Naive thymus-derived CD8-positive, alpha-beta T cell (primary cell): ENCODE measurements at regions not wholly inside any gene's neighbourhood (a gene's known extent, or its start where the extent isn't known, plus 50 kb on each side); places are given as distances from the start of the nearest gene placed in this dataset.
"Not testable (repeated sequence)": the region's sequence is repeated elsewhere in the genome, so short reads cannot be mapped to it uniquely, and the experiment has no call there.

Experiments used
- ATAC-seq, 2 donors: fragments of 150-1000 bp; cut with Tn5 transposase in 1 of 2; sonication (Bioruptor Pico), chemical (Tn5 transposase) in 1 of 2; 1 replicate in 1 of 2; 2 replicates in 1 of 2; pipeline ENCODE4 v1.10.0; 2021; ENCODE audit warnings: mild to moderate bottlenecking in 2 of 2, moderate library complexity in 2 of 2
- POLR2A ChIA-PET: fragments of 350-600 bp; sonication (Branson Sonifier 250); formaldehyde crosslinking; loops from one replicate; lab custom pipeline; 2021; ENCODE audit warnings: antibody characterized with exemption; lab: Charles Lee
- DNase-seq, 10 donors: peaks; one replicate each; pipeline versions ENCODE4 v3.0.0 to v3.0.0-alpha.2; 2020 to 2022
- H3K27ac Mint-ChIP-seq, 10 donors: one replicate each; pipeline ENCODE4 v1.8.0; 2020 to 2022; ENCODE audit warnings: mild to moderate bottlenecking in 10 of 10, mixed read lengths in 10 of 10, moderate library complexity in 4 of 10, inconsistent platforms in 1 of 10
- H3K27me3 Mint-ChIP-seq, 5 donors: one replicate each; pipeline ENCODE4 v1.8.0; 2021 to 2022; ENCODE audit warnings: mixed read lengths in 5 of 5
- H3K36me3 Mint-ChIP-seq, 3 donors: one replicate each; pipeline ENCODE4 v1.8.0; 2020 to 2022; ENCODE audit warnings: mixed read lengths in 3 of 3, mild to moderate bottlenecking in 2 of 3, inconsistent platforms in 1 of 3
- H3K4me1 Mint-ChIP-seq, 4 donors: one replicate each; pipeline ENCODE4 v1.8.0; 2021 to 2022; ENCODE audit warnings: mixed read lengths in 4 of 4
- H3K4me3 Mint-ChIP-seq, 10 donors: one replicate each; pipeline ENCODE4 v1.8.0; 2020 to 2022; ENCODE audit warnings: mild to moderate bottlenecking in 10 of 10, mixed read lengths in 10 of 10, moderate library complexity in 6 of 10, inconsistent platforms in 1 of 10
- H3K9me3 Mint-ChIP-seq, 9 donors: one replicate each; pipeline ENCODE4 v1.8.0; 2020 to 2022; ENCODE audit warnings: mixed read lengths in 9 of 9, mild to moderate bottlenecking in 3 of 9, inconsistent platforms in 1 of 9, moderate library complexity in 1 of 9

GRCh38 chr2:175690113-175690837, 311.8 kb downstream of the LNPK start:
- DNase-seq (peak in 6 of 10 donors; percentile 12 to 64 (median 40)), ATAC-seq (peak; percentile 53 to 56)
- Mint-ChIP-seq H3K36me3 (no peaks in the 10 kb centered on the region), H3K27me3 (peaks cover 9 to 44% (median 21%) of the 10 kb centered on the region in 5 donors), H3K4me1 (no peaks in the 10 kb centered on the region), H3K27ac (no peak overlapping the region), H3K4me3 (no peak overlapping the region), H3K9me3 (no peaks in the 10 kb centered on the region)
- POLR2A ChIA-PET: no interaction called here

- no peaks in the 10 kb centered on the region for H3K4me1 Mint-ChIP-seq
- H3K27ac Mint-ChIP-seq: no peak overlapping the region
- DNase-seq: no peak
- no peak for ATAC-seq
- H3K4me3 Mint-ChIP-seq: no peak overlapping the region
- H3K27me3 Mint-ChIP-seq: peaks cover 12 to 54% (median 23%) of the 10 kb centered on the region in 5 donors
- POLR2A ChIA-PET: no interaction called here
- H3K9me3 Mint-ChIP-seq: no peaks in the 10 kb centered on the region
- H3K36me3 Mint-ChIP-seq: no peaks in the 10 kb centered on the region
Measured at GRCh38 chr2:175688243-175688642, 313.8 kb downstream of the LNPK start.

GRCh38 chr2:175687465-175687864, 314.6 kb downstream of the LNPK start:
- no peak for DNase-seq
- ATAC-seq: no peak
- Mint-ChIP-seq H3K4me1 (no peaks in the 10 kb centered on the region), H3K27ac (no peak overlapping the region), H3K4me3 (no peak overlapping the region), H3K27me3 (peaks cover 16 to 57% (median 23%) of the 10 kb centered on the region in 5 donors), H3K36me3 (no peaks in the 10 kb centered on the region), H3K9me3 (no peaks in the 10 kb centered on the region)
- POLR2A ChIA-PET: no interaction called here

GRCh38 chr2:175686002-175686401, 316.1 kb downstream of the LNPK start:
- H3K36me3 Mint-ChIP-seq: no peaks in the 10 kb centered on the region
- no peak for ATAC-seq
- POLR2A ChIA-PET: no interaction called here
- H3K27ac Mint-ChIP-seq: no peak overlapping the region
- no peak for DNase-seq
- no peak overlapping the region for H3K4me3 Mint-ChIP-seq
- H3K9me3 Mint-ChIP-seq: no peaks in the 10 kb centered on the region
- peaks cover 20 to 56% (median 26%) of the 10 kb centered on the region in 5 donors for H3K27me3 Mint-ChIP-seq
- H3K4me1 Mint-ChIP-seq: no peaks in the 10 kb centered on the region

- Mint-ChIP-seq H3K4me3 (no peak overlapping the region), H3K9me3 (no peaks in the 10 kb centered on the region), H3K4me1 (no peaks in the 10 kb centered on the region), H3K36me3 (no peaks in the 10 kb centered on the region), H3K27ac (no peak overlapping the region), H3K27me3 (peaks cover 17 to 54% (median 26%) of the 10 kb centered on the region in 5 donors)
- ATAC-seq (no peak), DNase-seq (no peak)
- POLR2A ChIA-PET: no interaction called here
Measured at GRCh38 chr2:175684466-175684865, 317.6 kb downstream of the LNPK start.

- POLR2A ChIA-PET: no interaction called here
- no peaks in the 10 kb centered on the region for H3K4me1 Mint-ChIP-seq
- no peak overlapping the region for H3K4me3 Mint-ChIP-seq
- no peak overlapping the region for H3K27ac Mint-ChIP-seq
- DNase-seq (no peak), ATAC-seq (no peak)
- H3K27me3 Mint-ChIP-seq: peaks cover 6 to 31% (median 20%) of the 10 kb centered on the region in 5 donors
- H3K36me3 Mint-ChIP-seq: no peaks in the 10 kb centered on the region
- peaks cover 0 to 3% (median 0%) of the 10 kb centered on the region in 9 donors for H3K9me3 Mint-ChIP-seq
Measured at GRCh38 chr2:175679728-175680127, 322.3 kb downstream of the LNPK start.

- H3K27ac Mint-ChIP-seq: no peak overlapping the region
- POLR2A ChIA-PET: no interaction called here
- no peak for DNase-seq
- H3K36me3 Mint-ChIP-seq: no peaks in the 10 kb centered on the region
- H3K27me3 Mint-ChIP-seq: peaks cover 6 to 26% (median 15%) of the 10 kb centered on the region in 5 donors
- H3K9me3 Mint-ChIP-seq: peaks cover 0 to 5% (median 0%) of the 10 kb centered on the region in 9 donors
- no peak overlapping the region for H3K4me3 Mint-ChIP-seq
- no peaks in the 10 kb centered on the region for H3K4me1 Mint-ChIP-seq
- ATAC-seq: no peak
Measured at GRCh38 chr2:175679231-175679630, 322.8 kb downstream of the LNPK start.

- Mint-ChIP-seq H3K4me1 (no peaks in the 10 kb centered on the region), H3K27me3 (peaks cover 6 to 16% (median 13%) of the 10 kb centered on the region in 5 donors), H3K27ac (no peak overlapping the region), H3K9me3 (peaks cover 0 to 18% (median 10%) of the 10 kb centered on the region in 9 donors), H3K36me3 (no peaks in the 10 kb centered on the region), H3K4me3 (no peak overlapping the region)
- POLR2A ChIA-PET: no interaction called here
- DNase-seq: no peak
- ATAC-seq: no peak
Measured at GRCh38 chr2:175677880-175678279, 324.2 kb downstream of the LNPK start.

- peaks cover 0 to 29% (median 11%) of the 10 kb centered on the region in 9 donors for H3K9me3 Mint-ChIP-seq
- H3K4me1 Mint-ChIP-seq: no peaks in the 10 kb centered on the region
- peaks cover 0 to 3% (median 0%) of the 10 kb centered on the region in 3 donors for H3K36me3 Mint-ChIP-seq
- H3K27ac Mint-ChIP-seq: no peak overlapping the region
- POLR2A ChIA-PET: no interaction called here
- no peak for ATAC-seq
- peaks cover 6 to 23% (median 9%) of the 10 kb centered on the region in 5 donors for H3K27me3 Mint-ChIP-seq
- no peak for DNase-seq
- H3K4me3 Mint-ChIP-seq: no peak overlapping the region
Measured at GRCh38 chr2:175676813-175677212, 325.3 kb downstream of the LNPK start.

- H3K4me3 Mint-ChIP-seq, ATAC-seq, H3K4me1 Mint-ChIP-seq, DNase-seq, H3K27ac Mint-ChIP-seq, POLR2A ChIA-PET: not testable (repeated sequence)
- Mint-ChIP-seq H3K36me3 (peaks cover 0 to 16% (median 0%) of the 10 kb centered on the region in 3 donors), H3K9me3 (peaks cover 0 to 28% (median 5%) of the 10 kb centered on the region in 9 donors), H3K27me3 (peaks cover 21 to 60% (median 36%) of the 10 kb centered on the region in 5 donors)
Measured at GRCh38 chr2:175668804-175669203, 333.3 kb downstream of the LNPK start.

- no peak for ATAC-seq
- no peak for DNase-seq
- no peaks in the 10 kb centered on the region for H3K36me3 Mint-ChIP-seq
- peaks cover 0 to 2% (median 0%) of the 10 kb centered on the region in 9 donors for H3K9me3 Mint-ChIP-seq
- H3K4me3 Mint-ChIP-seq: no peak overlapping the region
- POLR2A ChIA-PET: no interaction called here
- peaks cover 14 to 37% (median 26%) of the 10 kb centered on the region in 5 donors for H3K27me3 Mint-ChIP-seq
- H3K27ac Mint-ChIP-seq: no peak overlapping the region
- H3K4me1 Mint-ChIP-seq: peaks cover 0 to 1% (median 0%) of the 10 kb centered on the region in 4 donors
Measured at GRCh38 chr2:175662335-175662734, 339.7 kb downstream of the LNPK start.

GRCh38 chr2:175648577-175649063, 353.4 kb downstream of the LNPK start:
- POLR2A ChIA-PET: no interaction called here
- Mint-ChIP-seq H3K9me3 (peaks cover 0 to 12% (median 2%) of the 10 kb centered on the region in 9 donors), H3K27ac (no peak overlapping the region), H3K4me3 (no peak overlapping the region), H3K4me1 (no peaks in the 10 kb centered on the region), H3K36me3 (no peaks in the 10 kb centered on the region), H3K27me3 (peaks cover 4 to 26% (median 21%) of the 10 kb centered on the region in 5 donors)
- ATAC-seq (no peak), DNase-seq (no peak)

GRCh38 chr2:175647058-175647457, 355.0 kb downstream of the LNPK start:
- H3K27ac Mint-ChIP-seq: no peak overlapping the region
- H3K9me3 Mint-ChIP-seq: peaks cover 0 to 8% (median 0%) of the 10 kb centered on the region in 9 donors
- no peak for DNase-seq
- no peaks in the 10 kb centered on the region for H3K36me3 Mint-ChIP-seq
- no peak overlapping the region for H3K4me3 Mint-ChIP-seq
- peaks cover 3 to 21% (median 12%) of the 10 kb centered on the region in 5 donors for H3K27me3 Mint-ChIP-seq
- ATAC-seq: no peak
- POLR2A ChIA-PET: no interaction called here
- no peaks in the 10 kb centered on the region for H3K4me1 Mint-ChIP-seq
